ENCODE measurements at regions not wholly inside any gene's neighbourhood (a gene's known extent, or its start where the extent isn't known, plus 50 kb on each side); places are given as distances from the start of the nearest gene placed in this dataset.

- intact Hi-C loops (cut with micrococcal nuclease; ENCODE audit: unreplicated experiment) (no loop called here), in situ Hi-C loops (cut with MboI) (no loop called here)
- Histone ChIP-seq H3K9ac (ENCODE audit: control insufficient read depth, insufficient read depth, low read length) (no peak overlapping the region), H3K4me2 (ENCODE audit: control insufficient read depth, insufficient read depth) (no peak overlapping the region), H3K27me3 (replicated peaks in 1 of 2; ENCODE audit: control insufficient read depth in 2 of 2, insufficient read depth in 2 of 2, low read length in 1 of 2) (no peaks in the 10 kb centered on the region; a peak in 1 of 4 replicates), H3K4me1 (ENCODE audit: control insufficient read depth, insufficient read depth, low read length) (no peaks in the 10 kb centered on the region), H4K20me1 (ENCODE audit: control insufficient read depth, insufficient read depth) (no peaks in the 10 kb centered on the region), H3K27ac (ENCODE audit: control insufficient read depth, insufficient read depth) (no peak overlapping the region), H3K36me3 (ENCODE audit: control insufficient read depth in 2 of 2, insufficient read depth in 2 of 2, low read length in 1 of 2) (no peaks in the 10 kb centered on the region), H3K79me2 (ENCODE audit: control insufficient read depth, insufficient read depth, low read length) (no peaks in the 10 kb centered on the region), H3K9me3 (replicated peaks; ENCODE audit: control insufficient read depth, insufficient read depth, low read length) (no peaks in the 10 kb centered on the region), H3K4me3 (no peak overlapping the region), H2AFZ (ENCODE audit: control insufficient read depth, low read depth, low read length) (no peak overlapping the region)
- ATAC-seq (no peak), DNase-seq (ENCODE audit: low read depth, low spot score) (no peak), FAIRE-seq (no peak)
- POLR2A ChIA-PET, result no interaction called here
- BruUV-seq (replicated peaks), result no TSS peak
- RAD21 ChIA-PET (ENCODE audit: unreplicated experiment), result interaction anchor here (0.7 kb wide), 1 partner anchor 13 kb away, joined by 3 read pairs; no protein-coding TSS in a partner anchor
- TF ChIP-seq RELB (IDR thresholded peaks at IDR 0.05; ENCODE audit: low read depth), result no peak
- TF ChIP-seq SIN3A (IDR thresholded peaks at IDR 0.05; ENCODE audit: low read depth, low read length), result no peak
- TF ChIP-seq HSF1 (IDR thresholded peaks at IDR 0.05; ENCODE audit: low read depth, low read length), result no peak
- TF ChIP-seq E2F8 (IDR thresholded peaks at IDR 0.05; ENCODE audit: low read depth, partially characterized antibody), result no peak
- no peak for TF ChIP-seq HDGF (IDR thresholded peaks at IDR 0.05)
- no peak for TF ChIP-seq DPF2 (IDR thresholded peaks at IDR 0.05)
- TF ChIP-seq LARP7 (IDR thresholded peaks at IDR 0.05), result no peak
- no peak for TF ChIP-seq IKZF2 (IDR thresholded peaks at IDR 0.05)
- TF ChIP-seq PAX8 (IDR thresholded peaks at IDR 0.05), result no peak
- SMC1A ChIA-PET (ENCODE audit: uncharacterized antibody, unreplicated experiment), result no interaction called here
- CTCF ChIA-PET, result no interaction called here
- 0% methylated on average over 3 of the region's 3 CpGs for WGBS (ENCODE audit: insufficient coverage, insufficient replicate concordance, low lambda C conversion rate, missing lambda C conversion rate)
These were observed 110.1 kb upstream of the NRIP1 start for GRCh38 chr21:15174923-15175322.
